Left ventricle myocardium superior (tissue), 1 donor: ENCODE measurements at regions not wholly inside any gene's neighbourhood (a gene's known extent, or its start where the extent isn't known, plus 50 kb on each side); places are given as distances from the start of the nearest gene placed in this dataset.

Source experiments
- ATAC-seq: fragments of 200-7000 bp; cut with Tn5 transposase; one replicate; pipeline ENCODE4 v1.9.1; 2020; ENCODE audit warnings: mild to moderate bottlenecking, moderate library complexity
- DNase-seq: peaks from one replicate; pipeline ENCODE4 v3.0.0-alpha.2; 2020
- intact Hi-C: fragments of 100-400 bp; cut with micrococcal nuclease; formaldehyde crosslinking; loops from one replicate; pipeline ENCODE4 v1.11.0; 2022
- donor health status: DM: no; HTN: yes; CAD: no; lungs with severe emphysema.

DNA sequence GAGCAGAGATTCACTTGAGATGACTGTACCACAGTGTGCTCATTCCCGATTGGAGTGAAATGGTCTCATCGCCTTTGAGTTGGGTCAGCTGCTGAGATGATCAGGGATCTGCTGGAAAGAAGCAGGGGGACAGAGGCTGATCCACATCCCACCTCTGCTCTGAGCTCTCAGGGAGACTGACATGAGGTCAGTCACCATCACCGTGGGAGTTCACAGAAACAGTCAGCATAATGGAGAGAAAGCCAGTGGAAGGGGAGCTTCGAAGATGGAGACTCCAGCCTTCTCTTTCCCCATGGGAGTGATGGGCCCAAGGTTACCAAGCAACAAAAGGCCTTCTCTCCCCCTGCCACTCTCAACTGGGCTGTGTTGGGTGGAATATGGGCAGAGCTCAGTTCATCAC lies 276.4 kb downstream of the CDK5RAP2 start:
- DNase-seq, result no peak
- no peak for ATAC-seq
- intact Hi-C loops, result no loop called here

- no peak for ATAC-seq
These were observed 280.2 kb downstream of the CDK5RAP2 start for GRCh38 chr9:120299785-120300184.

GRCh38 chr9:120294003-120294402 lies 286.0 kb downstream of the CDK5RAP2 start:
- ATAC-seq (no peak), DNase-seq (no peak)
- intact Hi-C loops, result no loop called here

More at GRCh38 chr9:120299785-120300184, 280.2 kb downstream of the CDK5RAP2 start:
- intact Hi-C loops, result no loop called here
- no peak for DNase-seq

DNA sequence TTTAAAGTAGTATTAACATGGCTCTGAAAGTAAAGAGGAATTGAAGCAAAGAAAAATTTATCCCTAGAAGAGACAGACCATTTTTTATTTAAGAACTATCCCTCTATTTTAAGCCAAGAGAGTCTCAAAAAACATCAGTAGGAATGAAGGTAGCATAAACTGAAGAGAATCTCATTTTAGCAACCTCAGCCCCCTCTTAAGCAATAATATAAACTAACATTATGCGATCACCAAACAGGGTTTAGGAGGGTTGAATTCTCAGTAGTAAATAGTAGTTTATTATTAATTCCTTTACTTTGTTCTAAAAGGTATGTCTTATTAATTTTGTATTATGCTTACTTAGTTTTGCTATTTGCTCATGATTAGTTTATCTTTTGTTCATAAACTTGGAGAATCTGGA lies 287.4 kb downstream of the CDK5RAP2 start:
- ATAC-seq (no peak), DNase-seq (no peak)
- intact Hi-C loops, result no loop called here

DNA sequence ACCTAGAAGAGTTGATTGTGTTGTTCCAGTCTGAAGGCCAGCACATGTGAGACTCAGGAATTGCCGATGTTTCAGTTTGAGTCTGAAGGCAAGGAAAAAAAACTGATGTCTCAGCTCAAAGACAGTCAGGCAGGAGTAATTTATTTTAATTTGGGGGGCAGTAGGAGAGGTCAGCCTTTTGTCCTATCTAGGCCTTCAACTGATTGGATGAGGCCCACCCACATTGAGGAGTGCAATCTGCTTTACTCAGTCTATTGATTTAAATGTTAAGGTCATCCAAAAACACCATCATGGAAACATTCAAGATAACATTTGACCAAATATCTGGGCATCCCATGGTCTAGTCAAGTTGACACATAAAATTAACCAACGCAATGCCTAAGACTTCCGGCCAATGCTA lies 288.9 kb downstream of the CDK5RAP2 start:
- intact Hi-C loops, result no loop called here
- no peak for ATAC-seq
- DNase-seq, result no peak

DNA sequence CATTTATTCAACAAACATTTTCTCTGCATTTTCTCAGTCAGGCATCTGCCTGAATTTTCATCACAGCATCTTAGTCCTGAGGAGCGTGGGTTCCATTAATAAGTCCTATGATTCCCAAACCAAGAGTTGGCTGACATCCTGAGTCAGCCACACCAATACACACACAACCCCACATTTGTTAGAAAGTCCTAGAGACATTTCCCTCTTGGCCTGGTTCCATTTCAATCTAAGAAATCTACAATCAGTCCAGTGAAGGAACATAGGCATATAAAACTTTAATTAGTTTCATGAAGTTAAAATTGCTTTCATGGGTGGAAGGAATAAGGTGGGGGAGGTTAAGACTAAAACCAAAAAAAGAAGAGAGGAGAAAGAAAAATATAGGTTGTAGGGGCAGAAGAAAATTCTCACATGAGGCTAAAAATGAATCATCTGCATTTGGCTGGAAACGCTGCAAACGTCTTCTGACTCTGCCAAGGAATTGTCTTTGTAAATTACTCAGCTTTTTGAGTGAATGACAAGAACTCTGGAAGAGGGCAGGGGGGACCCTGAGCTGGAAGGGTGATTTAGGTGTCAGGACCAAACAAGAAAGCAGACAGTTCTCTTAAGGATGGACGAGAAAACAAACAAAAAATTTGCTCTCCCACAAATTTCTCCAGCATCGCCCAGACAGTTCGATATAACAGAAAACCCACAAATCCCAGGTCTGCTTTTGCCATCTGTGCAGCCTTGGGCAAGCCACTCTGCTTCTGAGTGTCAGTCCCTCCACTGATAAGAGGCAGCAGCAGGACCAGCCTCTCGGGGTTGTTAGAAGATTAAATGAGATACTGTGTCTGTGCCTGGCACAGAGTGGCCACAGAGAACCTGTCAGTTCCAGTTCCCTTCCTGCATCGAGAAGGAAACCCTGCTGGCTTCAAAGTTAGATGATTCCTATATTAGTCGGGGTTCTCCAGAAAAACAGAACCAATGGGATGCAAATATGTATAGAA lies 289.7 kb downstream of the CDK5RAP2 start:
- DNase-seq (no peak), ATAC-seq (no peak)
- intact Hi-C loops, result no loop called here

GRCh38 chr9:120289098-120289497 lies 290.9 kb downstream of the CDK5RAP2 start:
- ATAC-seq (no peak), DNase-seq (no peak)
- intact Hi-C loops, result no loop called here

- intact Hi-C loops, result no loop called here
- DNase-seq, result no peak
- no peak for ATAC-seq
These were observed 293.4 kb downstream of the CDK5RAP2 start for GRCh38 chr9:120286530-120286929.

DNA sequence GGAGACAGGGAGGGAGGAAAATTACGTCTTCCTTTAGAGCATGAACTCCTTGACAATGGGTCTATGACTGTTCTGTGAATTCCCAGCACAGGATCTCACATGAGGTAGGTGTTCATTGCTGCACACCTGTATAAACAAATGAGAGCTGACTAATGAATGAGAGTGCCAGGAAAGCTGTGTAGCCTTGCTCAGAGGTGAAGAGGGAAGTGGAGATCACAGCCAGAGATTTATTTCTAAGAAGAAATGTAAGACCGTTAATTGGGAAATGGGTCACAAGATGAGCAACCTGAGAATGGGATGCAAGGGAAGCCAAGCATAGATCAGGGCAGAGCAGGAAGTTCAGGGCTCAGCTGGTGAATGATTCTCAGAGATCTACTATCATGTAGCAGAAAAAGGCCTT lies 295.1 kb downstream of the CDK5RAP2 start:
- DNase-seq, result no peak
- no peak for ATAC-seq
- intact Hi-C loops, result no loop called here

GRCh38 chr9:120281665-120282064 lies 298.3 kb downstream of the CDK5RAP2 start:
- intact Hi-C loops, result no loop called here
- DNase-seq, result no peak
- no peak for ATAC-seq

GRCh38 chr9:120267929-120268328 lies 312.0 kb downstream of the CDK5RAP2 start:
- intact Hi-C loops, result no loop called here

GRCh38 chr9:120265791-120266190 lies 314.2 kb downstream of the CDK5RAP2 start:
- peak; percentile 56 for DNase-seq
- peak; percentile 100 for ATAC-seq
- intact Hi-C loops, result no loop called here

More at GRCh38 chr9:120267929-120268328, 312.0 kb downstream of the CDK5RAP2 start:
- ATAC-seq (no peak), DNase-seq (no peak)

DNA sequence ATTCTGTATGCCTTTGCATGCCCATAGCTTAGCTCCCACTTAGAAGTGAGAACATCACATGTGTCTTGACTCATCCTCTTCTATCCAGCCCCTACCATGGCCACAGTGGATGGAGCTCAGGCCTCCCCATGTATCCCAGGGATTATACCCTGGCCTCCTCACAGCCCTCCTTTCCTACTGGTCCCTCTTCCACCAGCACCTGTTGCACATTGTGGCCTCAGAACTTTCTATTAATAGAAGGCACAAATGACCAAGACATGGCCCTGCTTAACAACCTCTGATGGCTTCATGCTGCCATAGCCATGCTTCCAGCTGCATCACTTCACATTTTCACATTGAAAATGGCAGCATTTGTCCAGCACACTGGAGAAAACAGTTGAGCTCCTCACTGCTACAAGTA lies 315.4 kb downstream of the CDK5RAP2 start:
- no peak for DNase-seq
- intact Hi-C loops, result no loop called here
- no peak for ATAC-seq

- no peak for ATAC-seq
- intact Hi-C loops, result no loop called here
These were observed 316.1 kb downstream of the CDK5RAP2 start for GRCh38 chr9:120263836-120264235.

DNA sequence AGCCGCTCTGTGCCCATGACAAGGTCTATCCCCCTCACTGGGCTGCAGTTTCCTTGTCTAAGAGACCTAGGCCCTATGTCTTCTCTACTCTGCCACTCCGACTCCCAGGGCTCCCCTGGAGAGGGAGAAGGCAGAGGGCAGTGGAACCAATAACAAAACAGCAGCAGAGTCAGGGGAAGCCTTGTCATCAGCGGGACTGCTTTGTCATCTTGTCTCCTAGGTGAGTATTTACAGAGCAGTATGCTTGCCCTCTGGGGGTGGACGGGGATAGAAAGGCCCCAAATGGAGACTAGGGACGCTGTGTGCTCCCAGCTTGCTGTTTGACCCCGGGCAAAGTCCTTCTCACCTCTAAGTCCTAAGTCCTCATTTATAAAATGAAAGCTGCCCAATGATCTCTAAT lies 318.5 kb downstream of the CDK5RAP2 start:
- intact Hi-C loops, result no loop called here
- no peak for ATAC-seq
- DNase-seq, result no peak

More at GRCh38 chr9:120263836-120264235, 316.1 kb downstream of the CDK5RAP2 start:
- DNase-seq, result no peak

GRCh38 chr9:120259100-120259499 lies 320.9 kb downstream of the CDK5RAP2 start:
- no peak for ATAC-seq
- no peak for DNase-seq
- intact Hi-C loops, result no loop called here

DNA sequence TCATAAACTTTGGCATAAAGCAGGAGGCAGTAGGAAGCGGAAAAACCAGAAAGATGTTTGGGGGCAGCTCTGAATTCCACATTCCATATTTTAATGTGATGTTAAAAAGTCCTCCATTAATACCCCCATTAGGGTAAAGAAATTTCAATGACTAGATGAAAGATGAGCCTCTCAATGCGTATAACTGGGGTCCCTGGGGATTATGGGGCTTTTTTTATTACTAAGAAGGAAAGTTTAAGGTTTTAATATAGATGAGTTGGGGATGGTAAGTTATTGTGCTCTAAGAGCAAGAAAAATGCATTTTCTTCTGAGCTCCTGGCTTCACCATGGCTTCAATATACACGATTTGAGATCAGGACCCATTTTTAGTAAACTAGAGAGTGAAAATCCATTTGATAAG lies 321.9 kb downstream of the CDK5RAP2 start:
- ATAC-seq, result no peak
- DNase-seq, result no peak
- intact Hi-C loops, result no loop called here

DNA sequence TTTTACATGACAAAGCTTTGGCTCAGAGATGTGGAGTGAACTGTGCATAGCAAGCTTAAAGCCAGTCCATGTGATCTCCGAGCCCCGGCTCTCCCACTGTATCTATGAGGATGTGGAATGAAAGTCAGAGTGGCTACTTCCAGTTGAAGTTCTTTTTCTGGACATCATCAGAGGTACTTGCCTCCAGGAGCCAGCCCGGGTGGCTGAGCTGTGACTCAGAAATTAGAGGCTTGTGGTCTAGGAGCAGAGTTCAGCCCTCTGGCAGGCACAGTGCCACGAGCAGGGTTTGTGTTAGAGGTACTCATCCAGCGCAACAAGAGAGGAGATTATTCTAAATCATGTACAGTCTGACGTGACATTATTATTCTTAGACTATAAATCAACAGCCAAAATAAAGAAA lies 322.5 kb downstream of the CDK5RAP2 start:
- DNase-seq (no peak), ATAC-seq (no peak)
- intact Hi-C loops, result no loop called here

- intact Hi-C loops, result no loop called here
- ATAC-seq, result no peak
- no peak for DNase-seq
These were observed 323.8 kb downstream of the CDK5RAP2 start for GRCh38 chr9:120256146-120256545.

- intact Hi-C loops, result no loop called here
- no peak for DNase-seq
- ATAC-seq, result no peak
These were observed 327.7 kb downstream of the CDK5RAP2 start for GRCh38 chr9:120252248-120252647.
